ENCODE measurements at regions not wholly inside any gene's neighbourhood (a gene's known extent, or its start where the extent isn't known, plus 50 kb on each side); places are given as distances from the start of the nearest gene placed in this dataset.

GRCh38 chr3:177608443-177608842, 411.2 kb upstream of the TBL1XR1 start:
- TF ChIP-seq PAX5 (IDR thresholded peaks at IDR 0.05; ENCODE audit: insufficient read depth, low read length, severe bottlenecking), result no peak
- no peak for TF ChIP-seq TAF1 (IDR thresholded peaks at IDR 0.05; ENCODE audit: low read depth, low read length)
- no peak for TF ChIP-seq POLR2A (IDR thresholded peaks at IDR 0.05; ENCODE audit: low read depth, low read length)
- TF ChIP-seq POLR2AphosphoS5 (IDR thresholded peaks at IDR 0.05; ENCODE audit: low read depth, low read length), result no peak
- no peak for TF ChIP-seq POU2F2 (IDR thresholded peaks at IDR 0.05; ENCODE audit: low read depth, low read length)

All from GM12891 (cell line).